22Rv1 (cell line): ENCODE measurements at regions not wholly inside any gene's neighbourhood (a gene's known extent, or its start where the extent isn't known, plus 50 kb on each side); places are given as distances from the start of the nearest gene placed in this dataset.

Experiments used
- CTCF ChIP-seq: fragments of 450-650 bp; IDR thresholded peaks from 2 replicates; pipeline ENCODE4 v1.5.1; 2017; ENCODE audit warnings: mild to moderate bottlenecking
- ZFX ChIP-seq: fragments of 450-650 bp; IDR thresholded peaks from 2 replicates; pipeline ENCODE4 v1.6.1; 2017; ENCODE audit warnings: antibody characterized with exemption, borderline replicate concordance

GRCh38 chr5:158313027-158313732, 454.2 kb upstream of the CLINT1 start:
- TF ChIP-seq CTCF: no peak
- TF ChIP-seq ZFX: no peak
